GM23248 (cell line): ENCODE measurements at regions not wholly inside any gene's neighbourhood (a gene's known extent, or its start where the extent isn't known, plus 50 kb on each side); places are given as distances from the start of the nearest gene placed in this dataset.

ENCODE experiments used
- DNase-seq: peaks from one replicate; pipeline ENCODE4 v3.0.0-alpha.2; 2015
- H2AFZ ChIP-seq: fragments of 200-600 bp; sonication (generic); 2 replicates; pipeline ENCODE4 v1.6.1; 2016; ENCODE audit warnings: antibody characterized with exemption
- H3F3A ChIP-seq: fragments of 200-600 bp; sonication (generic); 2 replicates; pipeline ENCODE4 v1.6.1; 2016; ENCODE audit warnings: mild to moderate bottlenecking, antibody characterized with exemption, mixed run types; ENCODE audit not compliant: insufficient read depth
- H3K27ac ChIP-seq: fragments of 200-600 bp; sonication (generic); 2 replicates; pipeline ENCODE4 v1.5.1; 2016; ENCODE audit warnings: mild to moderate bottlenecking
- H3K27me3 ChIP-seq: fragments of 200-600 bp; sonication (generic); replicated peaks from 2 replicates; pipeline ENCODE4 v1.6.1; 2016; ENCODE audit warnings: mild to moderate bottlenecking; ENCODE audit not compliant: insufficient read depth
- H3K36me3 ChIP-seq: fragments of 200-600 bp; sonication (generic); 2 replicates; pipeline ENCODE4 v1.6.1; 2016; ENCODE audit warnings: low read depth, mild to moderate bottlenecking
- H3K4me1 ChIP-seq: fragments of 200-600 bp; sonication (generic); 2 replicates; pipeline ENCODE4 v1.6.1; 2016; ENCODE audit warnings: mild to moderate bottlenecking; ENCODE audit not compliant: insufficient read depth
- H3K4me2 ChIP-seq: fragments of 200-600 bp; sonication (generic); one replicate; pipeline ENCODE4 v1.6.1; 2016; ENCODE audit warnings: mild to moderate bottlenecking; ENCODE audit not compliant: unreplicated experiment
- H3K4me3 ChIP-seq: fragments of 200-600 bp; sonication (generic); 2 replicates; pipeline ENCODE4 v1.5.1; 2016; ENCODE audit warnings: mild to moderate bottlenecking
- H3K79me2 ChIP-seq: fragments of 200-600 bp; sonication (generic); 2 replicates; pipeline ENCODE4 v1.6.1; 2016; ENCODE audit warnings: mild to moderate bottlenecking; ENCODE audit not compliant: insufficient read depth
- H3K9ac ChIP-seq: fragments of 200-600 bp; sonication (generic); 2 replicates; pipeline ENCODE4 v1.6.1; 2016; ENCODE audit warnings: mild to moderate bottlenecking
- H3K9me2 ChIP-seq: fragments of 200-600 bp; sonication (generic); 2 replicates; pipeline ENCODE4 v1.6.1; 2016; ENCODE audit warnings: mixed run types, mild to moderate bottlenecking, moderate library complexity; ENCODE audit not compliant: insufficient read depth
- H3K9me3 ChIP-seq: fragments of 200-600 bp; sonication (generic); one replicate; pipeline ENCODE4 v1.6.1; 2017; ENCODE audit warnings: low read depth
- H4K20me1 ChIP-seq: fragments of 200-600 bp; sonication (generic); 2 replicates; pipeline ENCODE4 v1.6.0; 2016; ENCODE audit not compliant: insufficient read depth
- EZH2 ChIP-seq: fragments of 200-600 bp; sonication (generic); IDR thresholded peaks from 2 replicates; pipeline ENCODE4 v1.6.1; 2018; ENCODE audit warnings: antibody characterized with exemption, mild to moderate bottlenecking; ENCODE audit not compliant: insufficient read depth, poor library complexity, severe bottlenecking
- EZH2phosphoT487 ChIP-seq: fragments of 200-600 bp; sonication (generic); IDR thresholded peaks from 2 replicates; pipeline ENCODE4 v1.6.1; 2018; ENCODE audit warnings: antibody characterized with exemption, moderate library complexity, mild to moderate bottlenecking, low read depth; ENCODE audit not compliant: insufficient read depth
- WGBS, 2 experiments: methylation state at CpG; one replicate each; pipeline ENCODE4 v1.1.6; 2015 to 2017; ENCODE audit warnings: low lambda C conversion rate in 2 of 2, low coverage in 1 of 2; ENCODE audit errors: missing lambda C conversion rate in 2 of 2; 5-methylcytosine and 5-hydroxymethylcytosine counted together
- in situ Hi-C: fragments of 300-500 bp; cut with MboI; formaldehyde crosslinking; loops from 2 replicates; pipeline ENCODE4 v1.15.0; 2020

- Histone ChIP-seq H3K9me3 (no peaks in the 10 kb centered on the region), H3K79me2 (no peaks in the 10 kb centered on the region), H3K4me3 (no peak overlapping the region), H4K20me1 (no peaks in the 10 kb centered on the region), H3K27ac (no peak overlapping the region), H3K4me1 (no peaks in the 10 kb centered on the region), H3F3A (no peaks in the 10 kb centered on the region), H3K9ac (no peak overlapping the region), H3K27me3 (peaks cover 5% of the 10 kb centered on the region; the same call in 1 of the 2 replicates), H3K9me2 (no peaks in the 10 kb centered on the region), H2AFZ (no peak overlapping the region), H3K36me3 (no peaks in the 10 kb centered on the region), H3K4me2 (no peak overlapping the region)
- TF ChIP-seq EZH2phosphoT487 = no peak
- no peak for TF ChIP-seq EZH2
- no peak for DNase-seq
- in situ Hi-C loops = no loop called here
- WGBS, 2 experiments = 58 to 71% methylated on average over 9 of the region's 9 CpGs
Observed at GRCh38 chr15:79178594-79178993, 88.0 kb upstream of the RASGRF1 start.

DNA sequence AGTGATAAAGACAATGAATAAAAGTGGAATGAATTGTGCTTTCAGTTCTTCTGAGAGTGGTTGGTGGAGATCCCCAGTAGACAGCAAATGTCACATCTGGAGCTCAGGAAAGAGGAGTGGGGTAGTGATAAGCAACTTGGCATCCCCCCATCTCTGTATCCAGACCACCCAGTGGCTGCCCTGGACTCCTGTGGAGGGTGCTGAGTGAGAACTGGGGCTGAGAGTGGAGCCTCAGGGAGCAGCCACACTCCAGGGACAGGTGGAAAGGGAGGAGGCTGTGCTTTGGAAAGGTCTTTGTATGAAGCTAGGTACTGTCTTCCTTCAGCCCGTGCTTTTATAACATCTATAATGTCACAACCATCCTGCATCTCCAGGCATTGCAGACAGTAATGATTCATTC lies 85.6 kb upstream of the RASGRF1 start:
- Histone ChIP-seq H3K4me1 (no peaks in the 10 kb centered on the region), H4K20me1 (no peaks in the 10 kb centered on the region), H3K9ac (no peak overlapping the region), H3K27me3 (peaks cover 17% of the 10 kb centered on the region; the same call in 1 of the 2 replicates), H3K4me2 (no peak overlapping the region), H3K4me3 (no peak overlapping the region), H3K79me2 (no peaks in the 10 kb centered on the region), H3F3A (no peaks in the 10 kb centered on the region), H3K9me3 (no peaks in the 10 kb centered on the region), H2AFZ (no peak overlapping the region), H3K27ac (no peak overlapping the region), H3K36me3 (no peaks in the 10 kb centered on the region), H3K9me2 (no peaks in the 10 kb centered on the region)
- no peak for DNase-seq
- 21 to 64% methylated on average over 1 of the region's 1 CpG for WGBS, 2 experiments
- no peak for TF ChIP-seq EZH2phosphoT487
- TF ChIP-seq EZH2 = no peak
- in situ Hi-C loops = no loop called here

GRCh38 chr15:79172801-79173460 lies 82.4 kb upstream of the RASGRF1 start:
- Histone ChIP-seq H3K9me2 (no peaks in the 10 kb centered on the region), H3K27me3 (peaks cover 17% of the 10 kb centered on the region; the same call in 1 of the 2 replicates), H3K27ac (no peak overlapping the region), H3K79me2 (no peaks in the 10 kb centered on the region), H3K4me1 (peaks cover 18% of the 10 kb centered on the region; the same call in 1 of the 2 replicates), H3K4me3 (no peak overlapping the region), H3K4me2 (no peak overlapping the region), H2AFZ (no peak overlapping the region), H3F3A (no peaks in the 10 kb centered on the region), H3K9ac (no peak overlapping the region), H4K20me1 (no peaks in the 10 kb centered on the region), H3K9me3 (no peaks in the 10 kb centered on the region), H3K36me3 (no peaks in the 10 kb centered on the region)
- DNase-seq = no peak
- 44 to 49% methylated on average over 10 of the region's 10 CpGs for WGBS, 2 experiments
- TF ChIP-seq EZH2 (no peak), EZH2phosphoT487 (no peak)
- in situ Hi-C loops = no loop called here

GRCh38 chr15:79172032-79172481 lies 81.5 kb upstream of the RASGRF1 start:
- no peaks in the 10 kb centered on the region for H3F3A ChIP-seq
- H3K4me1 ChIP-seq = peaks cover 18% of the 10 kb centered on the region; the same call in 1 of the 2 replicates
- in situ Hi-C loops = no loop called here
- H4K20me1 ChIP-seq = no peaks in the 10 kb centered on the region
- no peak overlapping the region for H3K4me2 ChIP-seq
- WGBS, 2 experiments = 55 to 61% methylated on average over 7 of the region's 7 CpGs
- TF ChIP-seq EZH2phosphoT487 = no peak
- TF ChIP-seq EZH2 = no peak
- no peaks in the 10 kb centered on the region for H3K79me2 ChIP-seq
- no peaks in the 10 kb centered on the region for H3K9me3 ChIP-seq
- H3K4me3 ChIP-seq = no peak overlapping the region
- H3K27me3 ChIP-seq = peaks cover 17% of the 10 kb centered on the region; the same call in 1 of the 2 replicates
- H3K27ac ChIP-seq = no peak overlapping the region
- no peaks in the 10 kb centered on the region for H3K9me2 ChIP-seq
- H3K9ac ChIP-seq = no peak overlapping the region
- H3K36me3 ChIP-seq = no peaks in the 10 kb centered on the region
- H2AFZ ChIP-seq = no peak overlapping the region
- DNase-seq = no peak
